GM06990 (cell line): ENCODE measurements at regions not wholly inside any gene's neighbourhood (a gene's known extent, or its start where the extent isn't known, plus 50 kb on each side); places are given as distances from the start of the nearest gene placed in this dataset.
A peak's percentile ranks its signal among the peaks of the same experiment; 100 is the strongest.

Experiments used
- DNase-seq: peaks from one replicate; pipeline ENCODE4 v3.0.0-alpha.2; 2011; ENCODE audit not compliant: insufficient read length; ENCODE audit errors: extremely low read depth
- H3K27me3 ChIP-seq: replicated peaks from 2 replicates; pipeline ENCODE4 v1.6.0; 2011; ENCODE audit warnings: low read length; ENCODE audit not compliant: control insufficient read depth, insufficient read depth
- H3K36me3 ChIP-seq: 2 replicates; pipeline ENCODE4 v1.5.1; 2011; ENCODE audit warnings: low read length; ENCODE audit not compliant: control insufficient read depth, insufficient read depth
- H3K4me3 ChIP-seq: replicated peaks from 2 replicates; pipeline ENCODE4 v1.5.1; 2011; ENCODE audit warnings: low read depth, mild to moderate bottlenecking, control low read depth, low read length
- TF ChIP-seq, protein P1 (sequence below): IDR thresholded peaks from 2 replicates; pipeline ENCODE4 v1.5.1; 2011; ENCODE audit warnings: low read length, control low read depth, mild to moderate bottlenecking, inconsistent platforms; ENCODE audit not compliant: insufficient read depth, poor library complexity, severe bottlenecking

DNA sequence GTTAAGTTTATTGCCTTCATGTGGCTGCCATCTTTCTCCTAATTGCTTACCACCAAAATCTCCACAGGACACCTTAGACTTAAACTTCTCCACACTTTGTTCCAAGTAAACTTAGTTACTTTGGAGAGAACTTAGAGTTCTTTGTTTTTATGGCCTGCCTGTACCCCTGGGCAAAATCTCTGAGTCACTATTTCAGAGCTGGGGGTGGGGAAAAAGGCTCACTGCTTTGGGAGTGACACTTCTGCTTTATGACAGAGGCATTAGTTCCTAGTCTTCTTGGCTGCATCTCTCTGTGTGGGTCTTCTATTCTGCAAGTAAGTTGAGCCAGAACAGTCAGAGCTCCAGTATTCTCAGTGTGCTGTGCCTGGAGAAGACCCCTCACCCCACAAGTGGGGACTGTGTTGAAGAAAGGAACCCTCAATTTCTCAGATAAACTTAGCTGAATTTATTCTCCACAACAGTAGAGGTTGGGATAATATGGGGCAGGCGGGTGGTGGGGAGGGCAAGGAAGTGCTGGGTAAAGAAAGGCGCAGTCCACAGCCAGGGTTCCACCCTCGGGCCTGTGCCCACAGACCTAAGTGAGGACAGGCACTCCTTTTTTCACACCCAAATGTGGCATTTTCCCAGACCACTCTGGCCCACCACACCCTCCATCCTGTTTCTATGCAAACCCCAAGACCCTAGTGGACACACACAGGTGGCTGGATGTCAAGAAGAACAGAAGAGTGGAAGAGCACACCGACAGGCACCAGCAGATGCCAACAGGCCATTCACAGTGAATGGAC lies 636.6 kb upstream of the MAN1A1 start:
- no peak for DNase-seq
- H3K36me3 ChIP-seq = no peaks in the 10 kb centered on the region
- H3K27me3 ChIP-seq = no peaks in the 10 kb centered on the region
- no peak overlapping the region for H3K4me3 ChIP-seq
- TF ChIP-seq, protein P1, sequence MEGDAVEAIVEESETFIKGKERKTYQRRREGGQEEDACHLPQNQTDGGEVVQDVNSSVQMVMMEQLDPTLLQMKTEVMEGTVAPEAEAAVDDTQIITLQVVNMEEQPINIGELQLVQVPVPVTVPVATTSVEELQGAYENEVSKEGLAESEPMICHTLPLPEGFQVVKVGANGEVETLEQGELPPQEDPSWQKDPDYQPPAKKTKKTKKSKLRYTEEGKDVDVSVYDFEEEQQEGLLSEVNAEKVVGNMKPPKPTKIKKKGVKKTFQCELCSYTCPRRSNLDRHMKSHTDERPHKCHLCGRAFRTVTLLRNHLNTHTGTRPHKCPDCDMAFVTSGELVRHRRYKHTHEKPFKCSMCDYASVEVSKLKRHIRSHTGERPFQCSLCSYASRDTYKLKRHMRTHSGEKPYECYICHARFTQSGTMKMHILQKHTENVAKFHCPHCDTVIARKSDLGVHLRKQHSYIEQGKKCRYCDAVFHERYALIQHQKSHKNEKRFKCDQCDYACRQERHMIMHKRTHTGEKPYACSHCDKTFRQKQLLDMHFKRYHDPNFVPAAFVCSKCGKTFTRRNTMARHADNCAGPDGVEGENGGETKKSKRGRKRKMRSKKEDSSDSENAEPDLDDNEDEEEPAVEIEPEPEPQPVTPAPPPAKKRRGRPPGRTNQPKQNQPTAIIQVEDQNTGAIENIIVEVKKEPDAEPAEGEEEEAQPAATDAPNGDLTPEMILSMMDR = no peak

DNA sequence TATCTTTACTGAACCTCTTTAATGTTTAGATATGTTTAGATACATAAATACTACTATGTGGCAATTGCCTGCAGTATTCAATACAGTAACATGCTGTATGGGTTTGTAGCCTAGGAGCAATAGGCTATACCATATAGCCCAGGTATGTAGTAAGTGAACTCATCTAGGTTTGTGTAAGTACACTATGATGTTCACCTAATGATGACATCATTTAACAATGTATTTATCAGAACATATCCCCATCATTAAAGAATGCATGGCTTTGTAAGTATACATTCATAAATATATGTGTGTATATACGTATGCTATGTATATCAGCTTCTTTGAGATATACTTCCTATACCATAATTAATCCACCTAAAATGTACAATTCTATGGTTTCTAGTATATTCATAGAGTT lies 631.2 kb upstream of the MAN1A1 start:
- Histone ChIP-seq H3K4me3 (no peak overlapping the region), H3K27me3 (no peaks in the 10 kb centered on the region), H3K36me3 (no peaks in the 10 kb centered on the region)
- TF ChIP-seq, protein P1 = no peak
- DNase-seq = no peak

DNA sequence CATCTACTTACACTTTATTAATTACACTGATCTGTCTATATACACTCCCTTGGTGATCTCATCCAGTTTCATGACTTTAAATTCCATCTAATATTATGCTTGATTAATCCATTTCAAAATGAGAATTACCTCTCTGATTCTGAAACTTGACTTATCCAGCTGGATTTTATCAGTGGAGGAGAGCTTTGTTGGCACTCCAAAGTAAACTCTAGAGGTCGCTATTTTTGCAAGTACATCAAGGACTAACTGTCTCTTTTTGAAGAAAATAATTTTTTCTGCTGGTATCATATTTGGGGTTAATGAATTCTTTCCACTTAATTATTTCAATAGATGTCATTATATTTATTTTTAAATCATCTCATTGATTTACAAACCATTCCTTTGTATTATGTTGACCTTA lies 630.3 kb upstream of the MAN1A1 start:
- DNase-seq = no peak
- TF ChIP-seq, protein P1 = peak; percentile 46
- Histone ChIP-seq H3K36me3 (no peaks in the 10 kb centered on the region), H3K4me3 (no peak overlapping the region), H3K27me3 (no peaks in the 10 kb centered on the region)

DNA sequence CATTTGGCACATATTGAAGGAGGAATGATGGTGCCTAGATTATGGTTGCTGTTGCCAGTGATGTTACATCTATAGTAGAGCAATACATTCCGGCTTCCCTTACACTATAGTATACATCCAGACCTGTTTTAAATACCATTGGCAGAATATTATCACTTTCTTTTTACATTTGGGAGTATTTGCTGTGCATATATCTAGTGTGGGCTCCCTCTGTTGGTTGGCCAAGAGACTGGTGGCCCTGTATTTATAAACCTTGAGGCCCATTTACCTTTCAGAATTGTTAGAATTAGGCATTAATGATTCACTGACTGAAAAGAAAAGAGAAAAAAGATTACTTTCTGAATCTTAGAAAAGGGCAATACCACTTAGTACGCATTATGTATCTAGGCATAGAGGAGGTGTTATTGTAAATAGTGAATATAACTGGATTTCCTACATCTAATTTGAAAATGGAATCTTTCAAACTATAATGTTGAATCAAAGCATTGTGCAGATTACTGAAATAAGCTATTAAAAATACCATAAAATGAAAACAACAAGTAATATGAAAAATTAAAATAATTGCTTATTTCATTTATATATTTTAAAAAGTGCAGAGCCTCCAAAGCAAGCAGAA lies 628.8 kb upstream of the MAN1A1 start:
- Histone ChIP-seq H3K4me3 (no peak overlapping the region), H3K27me3 (no peaks in the 10 kb centered on the region), H3K36me3 (no peaks in the 10 kb centered on the region)
- DNase-seq = no peak
- TF ChIP-seq, protein P1 = peak; percentile 67

DNA sequence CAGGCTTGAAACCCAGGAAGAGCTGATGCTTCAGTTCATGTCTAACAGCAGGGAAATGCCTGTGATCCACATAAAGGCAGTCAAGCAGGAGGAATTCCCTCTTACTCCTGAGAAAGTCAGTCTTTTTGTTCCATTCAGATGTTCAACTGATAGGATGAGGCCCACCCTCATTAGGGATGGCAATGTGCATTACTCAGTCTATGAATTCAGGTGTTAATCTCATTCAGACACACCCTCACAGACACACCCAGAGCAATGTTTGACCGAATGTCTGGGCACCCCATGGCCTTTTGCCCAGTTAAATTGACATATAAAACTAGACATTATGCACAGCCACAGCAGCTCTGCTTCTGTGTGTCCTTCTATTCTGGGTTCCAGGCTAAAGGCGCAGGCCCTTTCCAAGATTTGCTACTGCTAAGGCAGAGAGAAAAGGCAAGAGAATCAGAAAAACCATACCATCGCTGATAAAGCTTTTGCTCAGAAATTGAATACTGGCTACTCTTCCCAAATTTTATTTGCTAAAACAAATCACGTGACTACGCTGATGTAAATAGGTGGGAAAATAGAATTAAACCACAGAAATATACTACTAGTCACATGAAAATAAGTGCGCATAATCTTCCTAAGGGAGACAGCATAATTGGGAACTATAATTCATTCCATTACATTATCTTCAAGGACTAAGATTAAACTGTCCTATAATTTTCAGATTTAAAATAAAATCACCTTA lies 625.0 kb upstream of the MAN1A1 start:
- H3K36me3 ChIP-seq = no peaks in the 10 kb centered on the region
- H3K27me3 ChIP-seq = no peaks in the 10 kb centered on the region
- TF ChIP-seq, protein P1 = no peak
- no peak for DNase-seq
- no peak overlapping the region for H3K4me3 ChIP-seq
